Liver (tissue), 7 donors: ENCODE measurements at regions not wholly inside any gene's neighbourhood (a gene's known extent, or its start where the extent isn't known, plus 50 kb on each side); places are given as distances from the start of the nearest gene placed in this dataset.

Experiments used
- DNase-seq: peaks from one replicate; pipeline ENCODE4 v3.0.0-alpha.2; 2017; ENCODE audit warnings: low spot score
- H3K27ac ChIP-seq, 2 donors: one replicate each; pipeline ENCODE4 v1.7.0; 2013; ENCODE audit warnings: inconsistent platforms in 2 of 2, low read length in 2 of 2, control low read depth in 1 of 2, low read depth in 1 of 2, mild to moderate bottlenecking in 1 of 2
- H3K27me3 ChIP-seq, 4 donors: one replicate each; pipeline versions ENCODE4 v1.6.1 to v1.7.0; 2013; ENCODE audit warnings: low read length in 3 of 4, inconsistent platforms in 1 of 4, mild to moderate bottlenecking in 1 of 4, moderate library complexity in 1 of 4; ENCODE audit not compliant: control insufficient read depth in 4 of 4, insufficient read depth in 4 of 4
- H3K36me3 ChIP-seq, 4 donors: one replicate each; pipeline versions ENCODE4 v1.6.1 to v1.7.0; 2013; ENCODE audit warnings: low read length in 3 of 4, mild to moderate bottlenecking in 3 of 4, low read depth in 1 of 4, moderate library complexity in 1 of 4; ENCODE audit not compliant: control insufficient read depth in 4 of 4, insufficient read depth in 3 of 4
- H3K4me1 ChIP-seq, 4 donors: one replicate each; pipeline versions ENCODE4 v1.6.1 to v1.7.0; 2013; ENCODE audit warnings: low read length in 3 of 4, mild to moderate bottlenecking in 3 of 4, moderate library complexity in 1 of 4; ENCODE audit not compliant: control insufficient read depth in 4 of 4, insufficient read depth in 4 of 4
- H3K4me3 ChIP-seq, 3 donors: one replicate each; pipeline versions ENCODE4 v1.6.1 to v1.7.0; 2013; ENCODE audit warnings: low read length in 3 of 3, control low read depth in 1 of 3, low read depth in 1 of 3, mild to moderate bottlenecking in 1 of 3
- H3K9ac ChIP-seq, 2 donors: one replicate each; pipeline ENCODE4 v1.7.0; 2013; ENCODE audit warnings: low read length in 2 of 2, mild to moderate bottlenecking in 2 of 2, moderate library complexity in 2 of 2, control low read depth in 1 of 2, low read depth in 1 of 2
- H3K9me3 ChIP-seq, 4 donors: one replicate each; pipeline versions ENCODE4 v1.6.1 to v1.7.0; 2013; ENCODE audit warnings: low read length in 3 of 4; ENCODE audit not compliant: control insufficient read depth in 4 of 4
- ATF3 ChIP-seq: IDR thresholded peaks from 2 replicates; pipeline ENCODE4 v1.6.1; 2016; ENCODE audit warnings: antibody characterized with exemption
- EGR1 ChIP-seq, 2 donors: IDR thresholded peaks; 2 replicates each; pipeline ENCODE4 v1.6.1; 2016 to 2018; ENCODE audit warnings: antibody characterized with exemption in 2 of 2, low read depth in 2 of 2
- FOXA1 ChIP-seq: IDR thresholded peaks from 2 replicates; pipeline ENCODE4 v1.6.1; 2016; ENCODE audit warnings: antibody characterized with exemption
- FOXA2 ChIP-seq: IDR thresholded peaks from 2 replicates; pipeline ENCODE4 v1.6.1; 2016; ENCODE audit warnings: antibody characterized with exemption
- GABPA ChIP-seq, 2 donors: IDR thresholded peaks in 1 of 2; conservative IDR thresholded peaks in 1 of 2; 2 replicates each; pipeline ENCODE4 v1.6.1; 2016; ENCODE audit warnings: antibody characterized with exemption in 2 of 2, mild to moderate bottlenecking in 1 of 2, moderate library complexity in 1 of 2
- HNF4A ChIP-seq, 2 donors: conservative IDR thresholded peaks; 2 replicates each; pipeline ENCODE4 v1.6.1; 2016; ENCODE audit warnings: antibody characterized with exemption in 2 of 2, mild to moderate bottlenecking in 2 of 2
- HNF4G ChIP-seq: IDR thresholded peaks from 2 replicates; pipeline ENCODE4 v1.6.1; 2016; ENCODE audit warnings: antibody characterized with exemption
- JUND ChIP-seq, 2 donors: IDR thresholded peaks; 2 replicates each; pipeline ENCODE4 v1.6.1; 2016; ENCODE audit warnings: antibody characterized with exemption in 2 of 2
- MAX ChIP-seq: IDR thresholded peaks from 2 replicates; pipeline ENCODE4 v1.6.1; 2016; ENCODE audit warnings: antibody characterized with exemption
- NR2F2 ChIP-seq: IDR thresholded peaks from 2 replicates; pipeline ENCODE4 v1.6.1; 2016; ENCODE audit warnings: antibody characterized with exemption
- RAD21 ChIP-seq, 2 donors: IDR thresholded peaks; 2 replicates each; pipeline ENCODE4 v1.6.1; 2016; ENCODE audit warnings: antibody characterized with exemption in 2 of 2, mild to moderate bottlenecking in 2 of 2
- REST ChIP-seq: IDR thresholded peaks from 2 replicates; pipeline ENCODE4 v1.6.1; 2016; ENCODE audit warnings: antibody characterized with exemption, mild to moderate bottlenecking
- SP1 ChIP-seq: IDR thresholded peaks from 2 replicates; pipeline ENCODE4 v1.6.1; 2018; ENCODE audit warnings: antibody characterized with exemption, mild to moderate bottlenecking
- TAF1 ChIP-seq: conservative IDR thresholded peaks from 2 replicates; pipeline ENCODE4 v1.6.1; 2016; ENCODE audit warnings: antibody characterized with exemption, mild to moderate bottlenecking
- YY1 ChIP-seq: IDR thresholded peaks from 2 replicates; pipeline ENCODE4 v1.6.1; 2016; ENCODE audit warnings: antibody characterized with exemption, mild to moderate bottlenecking
- ZBTB33 ChIP-seq: IDR thresholded peaks from 2 replicates; pipeline ENCODE4 v1.6.1; 2016; ENCODE audit warnings: antibody characterized with exemption
- WGBS: extraction: QIAGEN DNeasy Blood & Tissue Kit; methylation state at CpG from one replicate; pipeline ENCODE4 v1.1.7; 2013; 5-methylcytosine and 5-hydroxymethylcytosine counted together
- donor health status: healthy.
- donor health status: healthy.
- donor health status: healthy.
- donor health status: healthy.

- Histone ChIP-seq H3K9me3 (no peaks in the 10 kb centered on the region), H3K9ac (no peak overlapping the region), H3K27me3 (no peaks in the 10 kb centered on the region), H3K4me1 (no peaks in the 10 kb centered on the region), H3K4me3 (no peak overlapping the region), H3K36me3 (no peaks in the 10 kb centered on the region), H3K27ac (no peak overlapping the region)
- no peak for TF ChIP-seq YY1
- no peak for TF ChIP-seq FOXA1
- TF ChIP-seq FOXA2 = no peak
- TF ChIP-seq RAD21 (IDR thresholded peaks at IDR 0.05) = no peak
- no peak for TF ChIP-seq MAX
- no peak for TF ChIP-seq ZBTB33
- no peak for TF ChIP-seq SP1
- TF ChIP-seq ATF3 = no peak
- no peak for TF ChIP-seq HNF4A (conservative IDR thresholded peaks at IDR 0.05)
- WGBS = 50% methylated on average over 1 of the region's 1 CpG
- DNase-seq = no peak
These were observed 601.7 kb downstream of the CBLN2 start for GRCh38 chr18:71942433-71942832.

GRCh38 chr18:71939483-71939882 is 604.7 kb downstream of the CBLN2 start:
- no peak overlapping the region for H3K27ac ChIP-seq
- H3K36me3 ChIP-seq = no peaks in the 10 kb centered on the region
- H3K9ac ChIP-seq = no peak overlapping the region
- H3K9me3 ChIP-seq = no peaks in the 10 kb centered on the region
- H3K4me3 ChIP-seq = no peak overlapping the region
- TF ChIP-seq SP1 = no peak
- no peak for TF ChIP-seq JUND (IDR thresholded peaks at IDR 0.05)
- no peak for TF ChIP-seq FOXA2
- TF ChIP-seq HNF4G = no peak
- no peak for TF ChIP-seq ZBTB33
- no peak for TF ChIP-seq GABPA (IDR thresholded peaks at IDR 0.05 in 1 of 2, conservative IDR thresholded peaks at IDR 0.05 in 1 of 2)
- no peak for TF ChIP-seq FOXA1
- no peak for TF ChIP-seq REST
- TF ChIP-seq EGR1 (IDR thresholded peaks at IDR 0.05; ENCODE audit: low read depth in 2 of 2) = no peak
- no peak for TF ChIP-seq MAX
- no peak for TF ChIP-seq HNF4A (conservative IDR thresholded peaks at IDR 0.05)
- no peak for TF ChIP-seq NR2F2
- TF ChIP-seq TAF1 = no peak
- H3K4me1 ChIP-seq = no peaks in the 10 kb centered on the region
- H3K27me3 ChIP-seq = no peaks in the 10 kb centered on the region
- no peak for DNase-seq
